Hepatocyte (in vitro differentiated cells): ENCODE measurements at regions not wholly inside any gene's neighbourhood (a gene's known extent, or its start where the extent isn't known, plus 50 kb on each side); places are given as distances from the start of the nearest gene placed in this dataset.
"Not testable (repeated sequence)": the region's sequence is repeated elsewhere in the genome, so short reads cannot be mapped to it uniquely, and the experiment has no call there.

Experiments
- DNase-seq: peaks from one replicate; pipeline ENCODE4 v3.0.0-alpha.2; 2016; ENCODE audit warnings: low spot score
- H2AFZ ChIP-seq: fragments of 200-600 bp; sonication (generic); 2 replicates; pipeline ENCODE4 v1.6.0; 2016; ENCODE audit warnings: antibody characterized with exemption, mild to moderate bottlenecking
- H3K27ac ChIP-seq: fragments of 200-600 bp; sonication (generic); 2 replicates; pipeline ENCODE4 v1.5.1; 2016; ENCODE audit warnings: mild to moderate bottlenecking
- H3K27me3 ChIP-seq: fragments of 200-600 bp; sonication (generic); 2 replicates; pipeline ENCODE4 v1.6.1; 2016
- H3K36me3 ChIP-seq: fragments of 200-600 bp; sonication (generic); replicated peaks from 2 replicates; pipeline ENCODE4 v1.5.1; 2016; ENCODE audit warnings: low read depth; ENCODE audit not compliant: insufficient read depth
- H3K4me1 ChIP-seq: fragments of 200-600 bp; sonication (generic); 2 replicates; pipeline ENCODE4 v1.5.1; 2016; ENCODE audit warnings: mild to moderate bottlenecking, moderate library complexity; ENCODE audit not compliant: insufficient read depth
- H3K4me2 ChIP-seq: fragments of 200-600 bp; sonication (generic); 2 replicates; pipeline ENCODE4 v1.6.0; 2016
- H3K4me3 ChIP-seq: fragments of 200-600 bp; sonication (generic); 2 replicates; pipeline ENCODE4 v1.5.1; 2016; ENCODE audit warnings: mild to moderate bottlenecking
- H3K79me2 ChIP-seq: fragments of 200-600 bp; sonication (generic); 2 replicates; pipeline ENCODE4 v1.6.0; 2017; ENCODE audit warnings: mild to moderate bottlenecking
- H3K9me2 ChIP-seq: fragments of 200-600 bp; sonication (generic); replicated peaks from 2 replicates; pipeline ENCODE4 v1.6.0; 2017; ENCODE audit warnings: mild to moderate bottlenecking; ENCODE audit not compliant: insufficient read depth
- H3K9me3 ChIP-seq: fragments of 200-600 bp; sonication (generic); 2 replicates; pipeline ENCODE4 v1.5.1; 2016; ENCODE audit warnings: low read depth, mild to moderate bottlenecking
- H4K20me1 ChIP-seq: fragments of 200-600 bp; sonication (generic); 2 replicates; pipeline ENCODE4 v1.6.0; 2016; ENCODE audit warnings: mild to moderate bottlenecking; ENCODE audit not compliant: insufficient read depth, poor library complexity, severe bottlenecking
- EZH2 ChIP-seq: fragments of 200-600 bp; sonication (generic); IDR thresholded peaks from 2 replicates; pipeline ENCODE4 v1.6.1; 2016; ENCODE audit warnings: antibody characterized with exemption, mild to moderate bottlenecking, borderline replicate concordance
- EZH2phosphoT487 ChIP-seq: fragments of 200-600 bp; sonication (generic); IDR thresholded peaks from one replicate; pipeline ENCODE4 v1.6.1; 2018; ENCODE audit warnings: antibody characterized with exemption, mild to moderate bottlenecking, low read depth, moderate library complexity; ENCODE audit not compliant: unreplicated experiment, severe bottlenecking
- WGBS: methylation state at CpG from one replicate; pipeline ENCODE4 v1.1.6; 2016; ENCODE audit warnings: low lambda C conversion rate; ENCODE audit errors: missing lambda C conversion rate; 5-methylcytosine and 5-hydroxymethylcytosine counted together
- TF ChIP-seq, protein P1 (sequence below): fragments of 200-600 bp; sonication (generic); IDR thresholded peaks from 2 replicates; pipeline ENCODE4 v1.5.1; 2016; ENCODE audit warnings: antibody characterized with exemption, mild to moderate bottlenecking; ENCODE audit not compliant: poor library complexity

DNA sequence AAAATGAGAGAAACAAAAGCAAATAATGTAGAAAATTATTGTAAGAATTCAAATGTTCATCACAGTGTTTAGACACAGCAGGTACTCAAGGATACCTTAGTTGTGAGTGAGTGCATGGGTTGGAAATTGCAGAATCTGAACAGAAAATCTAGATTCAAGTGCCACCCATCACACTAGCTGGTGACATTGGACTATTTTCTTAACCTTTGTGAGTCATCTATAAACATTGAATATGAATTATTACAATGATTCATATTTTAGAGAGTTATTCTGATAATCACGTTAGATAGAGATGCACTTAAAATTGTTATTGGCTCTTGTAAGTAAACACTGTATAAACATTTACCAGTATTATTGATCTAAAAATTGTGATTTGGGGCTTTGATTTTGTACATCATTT lies 1113.1 kb downstream of the STIM2 start:
- H3K27me3 ChIP-seq, result no peaks in the 10 kb centered on the region
- no peak overlapping the region for H2AFZ ChIP-seq
- no peaks in the 10 kb centered on the region for H3K4me1 ChIP-seq
- H3K9me3 ChIP-seq, result no peaks in the 10 kb centered on the region
- H3K4me2 ChIP-seq, result no peak overlapping the region
- no peak for DNase-seq
- H3K4me3 ChIP-seq, result no peak overlapping the region
- no peak for TF ChIP-seq EZH2phosphoT487
- TF ChIP-seq, protein P1, sequence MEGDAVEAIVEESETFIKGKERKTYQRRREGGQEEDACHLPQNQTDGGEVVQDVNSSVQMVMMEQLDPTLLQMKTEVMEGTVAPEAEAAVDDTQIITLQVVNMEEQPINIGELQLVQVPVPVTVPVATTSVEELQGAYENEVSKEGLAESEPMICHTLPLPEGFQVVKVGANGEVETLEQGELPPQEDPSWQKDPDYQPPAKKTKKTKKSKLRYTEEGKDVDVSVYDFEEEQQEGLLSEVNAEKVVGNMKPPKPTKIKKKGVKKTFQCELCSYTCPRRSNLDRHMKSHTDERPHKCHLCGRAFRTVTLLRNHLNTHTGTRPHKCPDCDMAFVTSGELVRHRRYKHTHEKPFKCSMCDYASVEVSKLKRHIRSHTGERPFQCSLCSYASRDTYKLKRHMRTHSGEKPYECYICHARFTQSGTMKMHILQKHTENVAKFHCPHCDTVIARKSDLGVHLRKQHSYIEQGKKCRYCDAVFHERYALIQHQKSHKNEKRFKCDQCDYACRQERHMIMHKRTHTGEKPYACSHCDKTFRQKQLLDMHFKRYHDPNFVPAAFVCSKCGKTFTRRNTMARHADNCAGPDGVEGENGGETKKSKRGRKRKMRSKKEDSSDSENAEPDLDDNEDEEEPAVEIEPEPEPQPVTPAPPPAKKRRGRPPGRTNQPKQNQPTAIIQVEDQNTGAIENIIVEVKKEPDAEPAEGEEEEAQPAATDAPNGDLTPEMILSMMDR, result no peak
- no peak for TF ChIP-seq EZH2
- H3K27ac ChIP-seq, result no peak overlapping the region
- 94% methylated on average over 1 of the region's 1 CpG for WGBS
- H3K79me2 ChIP-seq, result no peaks in the 10 kb centered on the region
- no peaks in the 10 kb centered on the region for H4K20me1 ChIP-seq
- H3K36me3 ChIP-seq, result no peaks in the 10 kb centered on the region
- no peaks in the 10 kb centered on the region for H3K9me2 ChIP-seq

DNA sequence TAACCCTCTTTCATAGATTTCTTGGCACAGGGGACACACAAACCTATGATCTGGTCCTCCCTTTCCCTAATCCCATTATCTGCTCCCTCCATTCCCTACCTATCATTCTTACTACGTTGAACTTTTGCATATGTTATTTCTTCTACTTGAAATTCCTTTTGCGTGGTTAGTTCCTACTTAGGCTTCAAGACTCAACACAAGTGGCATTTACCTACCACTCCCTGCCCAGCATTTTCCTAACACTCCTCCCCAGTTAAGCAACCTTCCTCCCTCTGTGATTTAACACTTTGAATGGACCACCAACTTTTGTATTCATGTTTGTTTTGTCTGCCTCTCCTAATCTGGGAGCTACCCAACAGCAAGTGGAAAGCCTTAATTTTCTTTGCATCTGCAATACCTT lies 1113.7 kb downstream of the STIM2 start:
- Histone ChIP-seq H3K4me1 (no peaks in the 10 kb centered on the region), H3K9me3 (no peaks in the 10 kb centered on the region), H3K79me2 (no peaks in the 10 kb centered on the region), H4K20me1 (no peaks in the 10 kb centered on the region), H3K9me2 (no peaks in the 10 kb centered on the region), H3K4me3 (no peak overlapping the region), H3K36me3 (no peaks in the 10 kb centered on the region), H2AFZ (no peak overlapping the region), H3K27me3 (no peaks in the 10 kb centered on the region), H3K4me2 (no peak overlapping the region), H3K27ac (no peak overlapping the region)
- no peak for DNase-seq
- TF ChIP-seq EZH2phosphoT487 (no peak), EZH2 (no peak)
- TF ChIP-seq, protein P1, result no peak
- 80% methylated on average over 2 of the region's 2 CpGs for WGBS

DNA sequence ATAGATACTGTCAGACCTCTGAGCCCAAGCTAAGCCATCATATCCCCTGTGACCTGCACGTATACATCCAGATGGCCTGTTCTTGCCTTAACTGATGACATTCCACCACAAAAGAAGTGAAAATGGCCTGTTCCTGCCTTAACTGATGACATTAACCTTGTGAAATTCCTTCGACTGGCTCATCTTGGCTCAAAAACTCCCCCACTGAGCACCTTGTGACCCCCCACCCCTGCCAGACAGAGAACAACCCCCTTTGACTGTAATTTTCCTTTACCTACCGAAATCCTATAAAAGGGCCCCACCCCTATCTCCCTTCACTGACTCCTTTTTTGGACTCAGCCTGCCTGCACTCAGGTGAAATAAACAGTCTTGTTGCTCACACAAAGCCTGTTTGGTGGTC lies 1114.2 kb downstream of the STIM2 start:
- H3K9me2 ChIP-seq, H4K20me1 ChIP-seq, H3K27me3 ChIP-seq, H3K4me3 ChIP-seq, H3K36me3 ChIP-seq, H3K79me2 ChIP-seq, H3K27ac ChIP-seq, DNase-seq, H3K4me2 ChIP-seq, H2AFZ ChIP-seq, H3K9me3 ChIP-seq, H3K4me1 ChIP-seq: not testable (repeated sequence)
- 73% methylated on average over 3 of the region's 3 CpGs for WGBS

DNA sequence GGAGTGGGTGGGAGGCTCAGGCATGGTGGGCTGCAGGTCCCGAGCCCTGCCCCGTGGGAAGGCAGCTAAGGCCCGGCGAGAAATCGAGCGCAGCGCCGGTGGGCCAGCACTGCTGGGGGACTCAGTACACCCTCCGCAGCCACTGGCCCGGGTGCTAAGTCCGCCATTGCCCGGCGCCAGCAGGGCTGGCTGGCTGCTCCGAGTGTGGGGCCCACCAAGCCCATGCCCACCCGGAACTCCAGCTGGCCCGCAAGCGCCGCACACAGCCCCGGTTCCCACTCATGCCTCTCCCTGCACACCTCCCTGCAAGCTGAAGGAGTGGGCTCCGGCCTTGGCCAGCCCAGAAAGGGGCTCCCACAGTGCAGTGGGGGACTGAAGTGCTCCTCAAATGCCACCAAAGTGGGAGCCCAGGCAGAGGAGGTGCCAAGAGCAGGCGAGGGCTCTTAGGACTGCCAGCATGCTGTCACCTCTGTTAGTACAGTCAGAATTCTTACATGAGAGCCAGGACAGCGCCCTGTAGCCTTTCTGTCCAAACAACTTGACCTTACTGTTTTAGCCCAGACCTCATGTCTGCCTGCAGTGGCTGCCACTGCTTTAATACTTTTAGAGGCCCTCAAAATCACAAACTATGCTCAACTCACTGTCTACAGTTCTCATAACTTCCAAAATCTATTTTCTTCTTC lies 1117.9 kb downstream of the STIM2 start:
- not testable (repeated sequence) for H3K36me3 ChIP-seq, H3K9me3 ChIP-seq, H3K4me1 ChIP-seq, H3K27ac ChIP-seq, H3K4me3 ChIP-seq, H3K9me2 ChIP-seq, DNase-seq, H2AFZ ChIP-seq, H3K79me2 ChIP-seq, H3K27me3 ChIP-seq, H4K20me1 ChIP-seq, H3K4me2 ChIP-seq
- 94% methylated on average over 20 of the region's 22 CpGs for WGBS

DNA sequence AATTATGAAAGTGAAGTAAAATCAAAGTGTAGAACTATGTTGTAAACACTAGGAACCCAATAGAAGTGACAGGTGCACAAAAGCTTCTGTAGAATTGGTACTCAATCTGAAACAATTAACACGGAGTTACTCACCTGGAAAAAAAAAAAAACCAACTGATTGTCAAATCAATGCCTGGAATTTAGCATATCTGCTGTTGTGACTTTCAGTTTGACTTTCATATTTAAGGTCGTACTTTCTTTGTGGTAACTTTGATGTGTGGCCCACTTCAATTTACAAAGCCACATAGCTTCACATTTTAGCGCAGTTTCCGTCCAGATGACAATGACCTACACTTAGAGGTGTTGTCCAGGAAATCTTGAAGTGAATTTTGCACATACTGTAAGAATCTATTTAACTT lies 1124.9 kb downstream of the STIM2 start:
- no peaks in the 10 kb centered on the region for H3K9me2 ChIP-seq

More for the DNA sequence above, 1124.9 kb downstream of the STIM2 start:
- H3K4me1 ChIP-seq, result no peaks in the 10 kb centered on the region
- H3K27ac ChIP-seq, result no peak overlapping the region
- 84% methylated on average over 4 of the region's 4 CpGs for WGBS
- no peaks in the 10 kb centered on the region for H3K9me3 ChIP-seq
- H4K20me1 ChIP-seq, result no peaks in the 10 kb centered on the region
- H3K4me3 ChIP-seq, result no peak overlapping the region
- H2AFZ ChIP-seq, result no peak overlapping the region
- no peaks in the 10 kb centered on the region for H3K27me3 ChIP-seq
- no peak for DNase-seq
- TF ChIP-seq EZH2phosphoT487 (no peak), EZH2 (no peak)
- TF ChIP-seq, protein P1, result no peak
- H3K79me2 ChIP-seq, result no peaks in the 10 kb centered on the region
- no peaks in the 10 kb centered on the region for H3K36me3 ChIP-seq
- no peak overlapping the region for H3K4me2 ChIP-seq
